ENCODE measurements at regions not wholly inside any gene's neighbourhood (a gene's known extent, or its start where the extent isn't known, plus 50 kb on each side); places are given as distances from the start of the nearest gene placed in this dataset.

DNA sequence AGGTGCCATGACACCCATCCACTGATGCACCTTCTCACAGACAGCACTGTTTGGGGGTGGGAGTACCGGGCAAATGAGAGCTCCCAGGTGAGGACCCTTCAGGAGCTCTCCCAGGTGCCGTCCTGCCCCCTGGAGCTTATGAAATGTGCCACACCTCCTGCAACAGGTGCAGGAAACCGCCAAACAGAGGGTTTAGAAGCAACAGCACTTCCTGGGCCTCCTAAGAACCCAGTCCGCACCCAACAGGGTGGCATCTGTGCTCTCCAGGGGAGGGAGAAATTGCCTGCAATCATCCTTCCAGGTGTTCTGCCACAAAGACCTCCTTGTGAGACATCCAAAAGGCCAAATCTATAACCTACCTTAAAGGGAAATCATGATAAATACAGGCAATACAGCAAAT, 87.7 kb upstream of the ATP1B1 start:
- intact Hi-C loops (cut with micrococcal nuclease): no loop called here
- Mint-ChIP-seq H3K4me1 (no peaks in the 10 kb centered on the region), H3K27me3 (peaks cover 4% of the 10 kb centered on the region), H3K4me3 (no peak overlapping the region), H3K36me3 (ENCODE audit: low read depth) (no peaks in the 10 kb centered on the region), H3K27ac (no peak overlapping the region), H3K9me3 (peaks cover 12% of the 10 kb centered on the region)
- DNase-seq: no peak

DNA sequence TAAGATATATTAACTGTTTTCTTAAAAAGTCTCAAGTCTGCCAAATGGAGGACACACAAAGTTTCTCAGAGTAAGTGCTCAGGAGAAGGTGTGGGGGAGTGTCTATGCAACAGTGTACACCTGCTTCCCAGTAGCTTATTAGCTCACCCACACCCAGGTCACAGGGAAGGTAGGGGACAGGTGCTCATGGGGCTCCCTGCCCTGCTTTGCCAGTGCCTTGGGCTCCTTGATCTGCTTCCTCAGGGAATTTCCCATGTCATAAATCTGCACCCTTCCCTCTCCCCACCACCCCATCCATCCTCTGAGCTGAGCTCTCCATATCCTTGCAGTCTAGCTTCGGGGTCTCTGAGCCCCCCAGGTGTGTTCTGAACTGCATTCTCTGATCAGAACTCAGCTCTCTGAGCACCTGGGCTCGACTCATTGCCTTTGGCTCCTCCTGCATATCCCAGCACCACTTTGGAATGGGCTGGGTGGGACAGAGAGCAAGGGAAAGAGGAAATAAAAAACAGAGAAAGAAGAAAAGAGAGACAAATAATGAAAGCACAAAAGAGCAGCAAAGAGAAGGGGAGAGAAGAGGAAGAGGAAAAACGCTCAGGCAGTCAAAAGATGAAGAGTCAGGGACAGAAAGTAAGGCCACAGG, 87.0 kb upstream of the ATP1B1 start:
- H3K27me3 Mint-ChIP-seq: peaks cover 8% of the 10 kb centered on the region
- peaks cover 2% of the 10 kb centered on the region for H3K36me3 Mint-ChIP-seq (ENCODE audit: low read depth)
- H3K9me3 Mint-ChIP-seq: peaks cover 17% of the 10 kb centered on the region
- no peaks in the 10 kb centered on the region for H3K4me1 Mint-ChIP-seq
- no peak overlapping the region for H3K27ac Mint-ChIP-seq
- no peak overlapping the region for H3K4me3 Mint-ChIP-seq
- intact Hi-C loops (cut with micrococcal nuclease): no loop called here
- DNase-seq: no peak

GRCh38 chr1:169020684-169021083, 85.8 kb upstream of the ATP1B1 start:
- no peak overlapping the region for H3K4me3 Mint-ChIP-seq
- peaks cover 17% of the 10 kb centered on the region for H3K9me3 Mint-ChIP-seq
- no peaks in the 10 kb centered on the region for H3K4me1 Mint-ChIP-seq
- H3K36me3 Mint-ChIP-seq (ENCODE audit: low read depth): peaks cover 2% of the 10 kb centered on the region
- no peak for DNase-seq
- intact Hi-C loops (cut with micrococcal nuclease): no loop called here
- H3K27me3 Mint-ChIP-seq: peaks cover 10% of the 10 kb centered on the region
- no peak overlapping the region for H3K27ac Mint-ChIP-seq

- intact Hi-C loops (cut with micrococcal nuclease): no loop called here
- H3K4me1 Mint-ChIP-seq: no peaks in the 10 kb centered on the region
- peaks cover 13% of the 10 kb centered on the region for H3K9me3 Mint-ChIP-seq
- no peak for DNase-seq
- H3K4me3 Mint-ChIP-seq: no peak overlapping the region
- H3K36me3 Mint-ChIP-seq (ENCODE audit: low read depth): peaks cover 2% of the 10 kb centered on the region
- no peak overlapping the region for H3K27ac Mint-ChIP-seq
- H3K27me3 Mint-ChIP-seq: peaks cover 10% of the 10 kb centered on the region
Measured at GRCh38 chr1:169022648-169023047, 83.8 kb upstream of the ATP1B1 start.

DNA sequence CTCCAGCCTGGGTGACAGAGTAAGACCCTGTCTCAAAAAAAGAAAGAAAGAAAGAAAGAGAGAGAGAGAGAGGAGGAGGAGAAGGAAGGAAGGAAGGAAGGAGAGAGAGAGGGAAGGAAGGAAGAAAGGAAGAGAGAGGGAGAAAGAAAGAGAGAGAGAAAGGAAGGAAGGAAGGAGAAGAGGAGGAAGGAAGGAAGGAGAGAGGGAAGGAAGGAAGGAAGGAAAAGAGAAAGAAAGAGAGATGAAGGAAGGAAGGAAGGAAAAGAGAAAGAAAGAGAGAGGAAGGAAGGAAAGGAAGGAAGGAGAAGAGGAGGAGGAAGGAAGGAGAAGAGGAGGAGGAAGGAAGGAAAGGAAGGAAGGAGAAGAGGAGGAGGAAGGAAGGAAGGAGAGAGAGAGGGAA, 82.2 kb upstream of the ATP1B1 start:
- Mint-ChIP-seq H3K27ac (no peak overlapping the region), H3K4me3 (no peak overlapping the region), H3K36me3 (ENCODE audit: low read depth) (peaks cover 2% of the 10 kb centered on the region), H3K4me1 (no peaks in the 10 kb centered on the region), H3K9me3 (peaks cover 13% of the 10 kb centered on the region), H3K27me3 (peaks cover 10% of the 10 kb centered on the region)
- intact Hi-C loops (cut with micrococcal nuclease): no loop called here
- no peak for DNase-seq

DNA sequence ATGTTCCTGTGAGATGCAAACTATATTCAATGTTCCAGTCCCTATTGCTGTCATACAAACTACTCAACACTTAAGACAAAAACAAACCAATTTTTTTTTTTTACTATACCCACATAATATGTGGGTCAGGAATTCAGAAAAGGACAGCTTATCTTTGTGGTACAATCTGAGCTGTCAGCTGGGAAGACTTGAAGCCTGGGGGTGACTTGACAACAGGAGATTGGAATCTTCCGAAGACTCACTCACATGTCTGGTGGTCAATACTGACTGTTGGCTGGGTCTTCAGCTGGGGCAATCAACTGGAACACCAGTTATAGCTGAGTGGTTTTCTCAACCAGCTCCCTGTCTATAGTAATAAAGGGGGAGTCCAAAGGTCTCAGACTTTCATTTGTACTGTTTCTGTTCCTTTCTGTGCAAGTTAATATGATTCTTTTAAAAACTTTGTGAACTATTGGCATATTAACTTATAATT, 81.7 kb upstream of the ATP1B1 start:
- Mint-ChIP-seq H3K36me3 (ENCODE audit: low read depth) (peaks cover 2% of the 10 kb centered on the region), H3K27me3 (peaks cover 10% of the 10 kb centered on the region), H3K4me3 (no peak overlapping the region), H3K9me3 (peaks cover 13% of the 10 kb centered on the region), H3K4me1 (no peaks in the 10 kb centered on the region), H3K27ac (no peak overlapping the region)
- intact Hi-C loops (cut with micrococcal nuclease): no loop called here
- peak; percentile 35 for DNase-seq

GRCh38 chr1:169025412-169025811, 81.1 kb upstream of the ATP1B1 start:
- peaks cover 2% of the 10 kb centered on the region for H3K36me3 Mint-ChIP-seq (ENCODE audit: low read depth)
- no peak overlapping the region for H3K4me3 Mint-ChIP-seq
- intact Hi-C loops (cut with micrococcal nuclease): no loop called here
- no peak overlapping the region for H3K27ac Mint-ChIP-seq
- peak; percentile 34 for DNase-seq
- peaks cover 13% of the 10 kb centered on the region for H3K9me3 Mint-ChIP-seq
- no peaks in the 10 kb centered on the region for H3K4me1 Mint-ChIP-seq
- peaks cover 10% of the 10 kb centered on the region for H3K27me3 Mint-ChIP-seq

GRCh38 chr1:169027607-169028320, 78.7 kb upstream of the ATP1B1 start:
- DNase-seq: peak; percentile 30
- Mint-ChIP-seq H3K4me1 (no peaks in the 10 kb centered on the region), H3K9me3 (peaks cover 15% of the 10 kb centered on the region), H3K27me3 (peaks cover 8% of the 10 kb centered on the region), H3K36me3 (ENCODE audit: low read depth) (peaks cover 2% of the 10 kb centered on the region), H3K4me3 (no peak overlapping the region), H3K27ac (no peak overlapping the region)
- intact Hi-C loops (cut with micrococcal nuclease): no loop called here

DNA sequence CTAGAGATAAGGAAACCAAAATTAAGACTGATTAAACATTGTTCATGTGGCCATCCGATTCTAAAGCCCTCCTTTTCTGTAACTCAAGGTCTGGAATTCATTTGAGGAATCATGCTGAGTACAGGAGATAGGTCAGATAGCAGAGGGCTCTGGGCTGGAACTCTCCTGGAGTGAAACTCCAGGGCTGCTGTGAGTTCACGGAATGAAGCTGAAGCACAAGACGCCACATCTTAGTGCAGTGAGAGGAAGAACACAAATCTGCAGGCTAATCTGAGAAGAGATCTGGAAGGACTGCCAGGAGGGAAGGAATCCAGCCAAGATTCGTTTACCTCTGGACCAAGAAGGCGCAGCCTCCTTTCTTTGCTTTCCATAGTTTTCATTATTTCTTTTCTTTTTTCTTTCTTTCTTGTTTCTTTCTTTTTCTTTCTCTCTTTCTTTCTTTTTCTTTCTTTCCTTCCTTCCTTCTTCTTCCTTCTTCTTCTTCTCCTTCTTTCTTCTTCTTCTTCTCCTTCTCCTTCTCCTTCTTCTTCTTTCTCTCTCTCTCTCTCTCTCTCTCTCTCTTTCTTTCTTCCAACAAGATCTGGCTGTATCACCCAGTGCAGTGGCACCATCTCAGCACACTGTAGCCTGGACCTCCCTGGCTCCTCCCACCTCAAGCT, 74.8 kb upstream of the ATP1B1 start:
- Mint-ChIP-seq H3K36me3 (ENCODE audit: low read depth) (no peaks in the 10 kb centered on the region), H3K4me3 (no peak overlapping the region), H3K27me3 (peaks cover 2% of the 10 kb centered on the region), H3K9me3 (peaks cover 18% of the 10 kb centered on the region), H3K27ac (no peak overlapping the region), H3K4me1 (no peaks in the 10 kb centered on the region)
- intact Hi-C loops (cut with micrococcal nuclease): no loop called here
- peak; percentile 37 for DNase-seq

DNA sequence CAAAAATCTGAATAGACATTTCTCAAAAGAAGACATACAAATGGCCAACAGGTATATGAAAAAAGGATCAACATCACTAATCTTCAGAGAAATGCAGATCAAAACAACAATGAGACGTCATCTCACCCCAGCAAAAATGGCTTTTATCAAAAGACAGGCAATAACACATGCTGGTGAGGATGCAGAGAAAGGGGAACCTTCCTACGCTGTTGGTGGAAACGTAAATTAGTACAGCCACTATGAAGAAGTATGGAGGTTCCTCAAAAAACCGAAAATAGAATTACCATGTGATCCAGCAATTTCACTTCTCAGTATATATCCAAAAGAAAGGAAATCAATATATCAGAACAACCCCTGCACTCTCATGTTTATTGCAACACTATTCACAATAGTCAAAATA, 65.1 kb upstream of the ATP1B1 start:
- H3K4me1 Mint-ChIP-seq: peaks cover 40% of the 10 kb centered on the region
- H3K27me3 Mint-ChIP-seq: no peaks in the 10 kb centered on the region
- peaks cover 18% of the 10 kb centered on the region for H3K36me3 Mint-ChIP-seq (ENCODE audit: low read depth)
- intact Hi-C loops (cut with micrococcal nuclease): loop anchor here (10.0 kb wide), 1 partner anchor 283 kb away; no protein-coding TSS in a partner anchor
- DNase-seq: no peak
- H3K27ac Mint-ChIP-seq: no peak overlapping the region
- H3K4me3 Mint-ChIP-seq: no peak overlapping the region
- H3K9me3 Mint-ChIP-seq: peaks cover 40% of the 10 kb centered on the region

- peaks cover 18% of the 10 kb centered on the region for H3K36me3 Mint-ChIP-seq (ENCODE audit: low read depth)
- peaks cover 33% of the 10 kb centered on the region for H3K9me3 Mint-ChIP-seq
- H3K27ac Mint-ChIP-seq: no peak overlapping the region
- peaks cover 50% of the 10 kb centered on the region for H3K4me1 Mint-ChIP-seq
- H3K27me3 Mint-ChIP-seq: no peaks in the 10 kb centered on the region
- no peak overlapping the region for H3K4me3 Mint-ChIP-seq
- intact Hi-C loops (cut with micrococcal nuclease): loop anchor here (10.0 kb wide), 1 partner anchor 282 kb away; no protein-coding TSS in a partner anchor
- DNase-seq: peak; percentile 34
Measured at GRCh38 chr1:169042377-169042776, 64.1 kb upstream of the ATP1B1 start.

DNA sequence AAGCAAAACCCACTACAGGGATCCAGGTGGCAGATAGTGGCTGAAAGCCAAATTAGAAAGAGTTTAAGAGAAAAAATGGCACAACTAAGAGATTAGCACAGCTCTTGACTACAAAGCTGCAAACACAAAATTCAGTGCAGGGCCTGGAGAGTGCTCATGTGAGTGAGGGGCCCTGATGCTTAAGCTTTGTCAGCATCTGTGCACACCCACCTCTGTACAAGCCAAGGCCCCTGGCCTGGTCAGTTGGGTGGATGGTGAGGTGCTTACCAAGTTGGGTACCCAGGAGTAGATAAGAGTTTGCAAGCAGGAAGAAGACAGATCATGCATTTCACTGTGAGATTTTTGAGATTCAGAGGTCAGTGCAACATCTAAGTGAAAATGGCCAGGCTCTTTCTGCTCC, 62.7 kb upstream of the ATP1B1 start:
- peak; percentile 64 for DNase-seq
- Mint-ChIP-seq H3K27ac (peak overlapping the region; percentile 83), H3K36me3 (ENCODE audit: low read depth) (peaks cover 15% of the 10 kb centered on the region), H3K4me1 (peaks cover 60% of the 10 kb centered on the region), H3K9me3 (peaks cover 27% of the 10 kb centered on the region), H3K4me3 (peak overlapping the region; percentile 70), H3K27me3 (no peaks in the 10 kb centered on the region)
- intact Hi-C loops (cut with micrococcal nuclease): loop anchor here (2.0 to 10.0 kb wide), 2 partner anchors 53 to 281 kb away; no protein-coding TSS in a partner anchor

GRCh38 chr1:169044296-169044695, 62.2 kb upstream of the ATP1B1 start:
- peaks cover 65% of the 10 kb centered on the region for H3K4me1 Mint-ChIP-seq
- peaks cover 30% of the 10 kb centered on the region for H3K9me3 Mint-ChIP-seq
- peak; percentile 87 for DNase-seq
- intact Hi-C loops (cut with micrococcal nuclease): loop anchor here (2.0 to 10.0 kb wide), 2 partner anchors 53 to 281 kb away; no protein-coding TSS in a partner anchor
- H3K27ac Mint-ChIP-seq: peak overlapping the region; percentile 83
- no peaks in the 10 kb centered on the region for H3K27me3 Mint-ChIP-seq
- H3K4me3 Mint-ChIP-seq: peak overlapping the region; percentile 70
- peaks cover 13% of the 10 kb centered on the region for H3K36me3 Mint-ChIP-seq (ENCODE audit: low read depth)

DNA sequence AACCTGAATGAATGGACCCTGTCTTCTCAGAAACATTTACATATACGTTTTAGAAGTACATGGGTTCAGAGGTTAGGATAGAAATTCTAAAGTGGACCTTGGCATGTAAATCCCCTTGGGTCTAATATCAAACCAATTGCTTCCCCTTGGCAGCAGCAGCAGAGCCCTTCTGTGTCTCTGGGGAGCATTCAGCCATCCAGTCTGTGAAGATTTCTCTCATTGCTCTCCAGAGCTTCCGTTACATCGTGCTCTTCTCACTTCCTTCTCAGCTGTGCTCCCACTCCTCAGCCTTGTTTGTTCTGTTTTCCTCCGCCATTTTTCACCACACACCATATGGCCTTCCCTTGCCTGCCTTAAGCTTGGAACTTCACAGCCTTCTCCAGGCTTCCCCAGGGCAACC, 61.5 kb upstream of the ATP1B1 start:
- H3K36me3 Mint-ChIP-seq (ENCODE audit: low read depth): peaks cover 11% of the 10 kb centered on the region
- peak overlapping the region; percentile 20 for H3K4me3 Mint-ChIP-seq
- no peaks in the 10 kb centered on the region for H3K27me3 Mint-ChIP-seq
- peaks cover 72% of the 10 kb centered on the region for H3K4me1 Mint-ChIP-seq
- H3K9me3 Mint-ChIP-seq: peaks cover 31% of the 10 kb centered on the region
- peak; percentile 61 for DNase-seq
- intact Hi-C loops (cut with micrococcal nuclease): loop anchor here (2.0 to 10.0 kb wide), 4 partner anchors 47 to 703 kb away; no protein-coding TSS in a partner anchor
- peak overlapping the region; percentile 77 for H3K27ac Mint-ChIP-seq

All from activated CD4-positive, alpha-beta T cell treated with anti-CD3 and anti-CD28 coated beads, Interleukin-2, amount 10 ng/mL, durations not matched to agents 24 days and 14 days (primary cell).